Limb (tissue), 2 donors: ENCODE measurements at regions not wholly inside any gene's neighbourhood (a gene's known extent, or its start where the extent isn't known, plus 50 kb on each side); places are given as distances from the start of the nearest gene placed in this dataset.
"Not testable (repeated sequence)": the region's sequence is repeated elsewhere in the genome, so short reads cannot be mapped to it uniquely, and the experiment has no call there.

Experiments
- DNase-seq, 2 donors: peaks; one replicate each; pipeline ENCODE4 v3.0.0-alpha.2; 2016; ENCODE audit errors: extremely low spot score in 2 of 2

GRCh38 chr6:43891072-43891870 is 121.3 kb downstream of the VEGFA start:
- DNase-seq = no peak

- DNase-seq = no peak
Observed at GRCh38 chr6:43890197-43891062, 120.4 kb downstream of the VEGFA start.

- no peak for DNase-seq
Observed at GRCh38 chr6:43887906-43888683, 118.1 kb downstream of the VEGFA start.

DNA sequence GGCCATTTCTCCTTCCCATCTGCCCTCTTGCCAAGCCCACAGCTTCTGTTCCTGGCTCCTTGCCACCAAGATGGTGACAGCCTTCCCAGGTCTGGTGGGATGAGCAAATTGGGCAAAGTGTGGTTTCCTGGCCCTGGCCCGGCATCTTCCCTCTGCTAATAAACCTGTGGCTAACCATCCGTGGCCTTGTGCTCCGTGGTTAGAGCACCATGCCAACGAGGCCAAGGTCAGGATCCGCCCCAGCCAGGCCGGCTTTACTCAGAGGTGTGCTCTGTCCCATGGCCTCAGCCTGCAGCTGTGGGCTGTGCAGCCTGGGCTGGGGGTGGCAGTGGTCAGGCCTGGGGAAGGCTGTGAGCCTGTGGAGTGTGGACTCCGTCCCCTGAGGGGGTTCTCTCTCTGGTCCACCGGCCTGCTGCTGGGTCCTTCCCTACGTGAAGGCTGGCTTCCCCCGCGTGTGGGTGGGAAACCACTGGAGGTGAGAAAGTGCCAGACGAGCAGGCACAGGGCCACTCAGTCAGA is 117.4 kb downstream of the VEGFA start:
- no peak for DNase-seq

GRCh38 chr6:43886717-43887339 is 116.8 kb downstream of the VEGFA start:
- DNase-seq = no peak

DNA sequence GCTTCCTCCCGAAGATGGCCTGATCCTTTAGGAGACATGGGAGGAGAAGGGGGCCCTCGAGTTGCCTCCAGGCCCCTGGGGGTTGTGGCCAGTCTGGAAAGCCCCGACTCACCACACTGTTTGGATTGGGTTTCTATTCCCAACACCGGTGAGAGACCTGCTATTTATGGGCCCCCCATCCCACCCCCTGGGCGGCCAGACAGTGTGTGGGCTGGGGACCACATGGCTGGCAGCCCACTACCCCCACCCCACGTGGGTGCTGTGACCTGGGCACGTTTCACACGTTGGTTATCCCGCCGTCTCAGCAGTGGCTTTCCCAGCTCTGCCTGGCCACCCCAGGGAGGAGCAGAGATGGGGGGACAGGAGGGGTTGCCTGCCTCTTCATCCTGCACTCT is 116.1 kb downstream of the VEGFA start:
- DNase-seq = no peak

- no peak for DNase-seq
Observed at GRCh38 chr6:43885399-43886066, 115.5 kb downstream of the VEGFA start.

- DNase-seq = no peak
Observed at GRCh38 chr6:43884652-43885022, 114.6 kb downstream of the VEGFA start.

- DNase-seq = peak in 1 of 2 donors; percentile 55
Observed at GRCh38 chr6:43883847-43884651, 114.0 kb downstream of the VEGFA start.

- not testable (repeated sequence) for DNase-seq
Observed at GRCh38 chr6:43882690-43883448, 112.9 kb downstream of the VEGFA start.

DNA sequence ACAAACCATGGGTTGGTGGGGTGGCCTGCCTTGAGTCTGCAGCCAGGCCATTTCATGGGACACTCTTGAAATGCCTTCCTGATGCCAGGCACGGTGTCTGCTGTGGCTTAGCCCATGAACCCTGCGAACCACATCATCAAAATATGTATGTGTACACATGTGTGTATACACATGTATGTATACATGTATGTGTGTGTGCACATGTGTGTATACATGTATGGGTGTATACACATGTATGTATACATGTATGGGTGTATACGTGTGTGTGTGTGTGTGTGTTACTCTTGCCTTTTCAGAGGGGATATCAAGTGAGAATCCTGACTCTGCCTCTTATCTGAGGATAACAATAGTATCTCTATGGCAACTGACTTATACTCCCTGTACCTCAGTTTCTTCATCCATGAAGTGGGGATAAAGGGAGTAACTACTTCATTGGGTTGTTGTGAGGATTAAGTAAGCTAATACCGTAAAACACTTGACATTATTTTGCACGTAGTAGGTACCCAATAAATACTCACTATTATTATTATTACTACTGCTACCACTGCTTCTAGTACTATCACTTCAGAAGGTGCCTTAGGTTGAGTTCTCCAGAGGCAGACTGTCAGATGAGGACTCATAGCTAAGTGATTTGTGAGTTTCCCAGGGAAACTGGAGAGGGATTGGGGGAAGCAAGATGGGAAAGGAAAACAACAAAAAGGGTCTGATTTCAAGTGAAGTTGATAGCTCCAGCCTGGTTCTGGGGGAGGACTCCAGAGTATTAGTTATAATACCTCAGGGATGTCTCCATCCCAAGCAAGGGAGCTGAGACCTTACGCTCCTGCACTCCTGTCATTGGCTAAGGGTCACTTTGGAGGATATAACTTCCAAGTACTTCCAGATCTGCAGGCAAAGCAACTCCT is 110.5 kb downstream of the VEGFA start:
- no peak for DNase-seq

DNA sequence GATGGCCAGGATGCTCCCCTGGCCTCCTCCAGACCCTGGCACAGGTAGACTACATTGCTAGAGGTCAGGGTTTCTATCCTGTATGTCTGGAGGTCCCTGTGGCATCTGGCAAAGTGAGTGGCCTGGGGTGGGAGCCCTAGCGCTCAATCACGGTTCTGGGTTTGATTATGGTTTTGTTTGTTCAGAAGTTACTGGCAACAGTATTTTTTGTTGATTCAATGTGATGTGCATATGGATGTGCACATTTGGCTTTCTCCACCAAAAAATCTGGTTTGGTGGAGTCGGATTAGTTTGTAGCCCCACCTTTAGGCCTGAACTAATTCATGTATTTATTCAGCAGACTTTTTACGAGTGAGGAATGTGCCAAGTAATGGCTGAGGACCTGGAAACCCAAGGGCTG is 109.7 kb downstream of the VEGFA start:
- DNase-seq = no peak

DNA sequence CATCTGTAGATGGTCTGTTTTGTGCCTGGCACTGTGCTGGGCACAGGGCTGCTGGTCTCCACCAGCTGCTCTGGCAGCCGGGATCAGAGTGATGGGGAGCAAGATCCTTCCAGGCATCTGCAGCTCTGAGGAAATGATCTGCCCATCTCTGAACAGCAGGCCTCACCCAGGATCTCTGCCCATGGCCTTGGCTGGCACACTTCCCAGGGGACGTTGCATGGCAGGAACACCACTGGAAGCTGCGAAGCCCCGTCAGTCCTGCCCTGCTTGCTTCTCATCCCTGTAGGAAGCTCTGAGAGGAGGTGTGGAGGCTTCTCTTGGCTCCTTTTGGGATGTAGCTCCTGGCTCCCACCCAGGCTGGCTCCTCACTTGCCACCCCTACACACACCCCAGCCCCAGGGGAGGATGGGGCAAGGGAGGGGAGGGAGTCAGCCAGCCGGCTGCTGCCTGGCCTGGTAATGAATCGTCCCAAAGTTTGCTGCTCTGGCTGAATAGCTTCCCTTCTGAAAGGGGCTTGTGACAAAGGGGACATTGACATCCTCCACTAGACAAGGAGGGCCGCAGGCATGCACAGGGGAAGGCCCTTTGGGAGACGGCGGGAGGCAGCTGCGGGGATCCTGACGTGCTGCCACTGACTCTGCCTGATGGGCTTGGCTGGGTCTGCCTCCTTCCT is 108.9 kb downstream of the VEGFA start:
- DNase-seq = peak in 1 of 2 donors; percentile 60

DNA sequence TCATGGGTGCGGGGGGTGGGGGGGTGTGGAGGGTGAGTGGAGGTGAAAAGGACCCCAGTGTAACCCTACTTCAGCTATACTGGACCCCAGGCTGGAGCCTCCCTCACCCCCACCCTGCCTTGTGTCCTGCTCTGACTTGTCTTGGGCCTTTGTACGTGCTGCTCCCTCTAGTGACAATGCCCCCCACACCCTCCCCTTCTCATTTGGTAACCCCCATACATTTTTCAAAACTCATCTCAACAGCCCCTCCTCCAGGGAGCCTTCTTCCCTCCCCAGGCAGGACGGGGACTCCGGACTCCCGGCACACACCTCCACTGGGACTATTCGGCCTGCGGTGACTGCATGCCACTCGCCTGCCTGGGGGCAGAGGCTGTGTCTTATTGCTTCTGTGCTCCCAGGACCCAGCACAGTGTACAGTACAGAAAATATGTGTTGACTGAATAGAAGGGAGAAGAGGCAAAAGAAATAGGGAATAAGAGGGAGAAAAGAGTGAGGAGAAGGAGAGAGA is 108.2 kb downstream of the VEGFA start:
- DNase-seq = no peak

DNA sequence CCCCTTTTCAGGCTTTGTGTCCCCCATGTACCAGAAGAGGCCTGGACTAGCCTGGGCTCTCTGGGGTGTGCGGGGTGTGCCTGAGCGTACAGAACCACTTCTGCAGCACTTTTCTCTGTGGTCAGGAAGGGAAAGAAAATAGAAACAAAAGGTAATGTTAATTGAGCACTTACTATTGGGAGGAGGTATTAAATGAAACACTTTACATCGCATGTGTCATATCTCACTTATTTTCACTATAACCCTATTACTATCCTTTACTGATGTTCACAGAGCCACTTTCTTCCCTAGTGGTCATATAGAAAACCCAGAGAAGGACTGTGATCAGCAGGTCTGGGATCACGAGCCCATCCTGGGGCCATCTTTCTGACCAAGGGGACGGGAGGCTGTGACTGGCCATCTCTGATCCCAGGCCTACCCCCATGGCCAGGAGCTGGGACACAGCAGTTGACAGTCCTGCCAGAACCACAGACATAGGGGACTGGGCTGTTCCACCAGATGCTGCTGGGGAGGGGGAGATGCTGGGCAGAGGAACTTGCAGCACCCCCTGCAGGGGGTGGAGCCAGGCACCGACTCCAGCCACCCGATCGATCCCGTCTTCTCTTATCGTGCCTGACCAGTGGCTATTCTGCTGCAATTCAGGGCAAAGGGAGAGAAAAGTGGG is 107.6 kb downstream of the VEGFA start:
- DNase-seq = no peak

- no peak for DNase-seq
Observed at GRCh38 chr6:43877036-43877435, 107.0 kb downstream of the VEGFA start.

DNA sequence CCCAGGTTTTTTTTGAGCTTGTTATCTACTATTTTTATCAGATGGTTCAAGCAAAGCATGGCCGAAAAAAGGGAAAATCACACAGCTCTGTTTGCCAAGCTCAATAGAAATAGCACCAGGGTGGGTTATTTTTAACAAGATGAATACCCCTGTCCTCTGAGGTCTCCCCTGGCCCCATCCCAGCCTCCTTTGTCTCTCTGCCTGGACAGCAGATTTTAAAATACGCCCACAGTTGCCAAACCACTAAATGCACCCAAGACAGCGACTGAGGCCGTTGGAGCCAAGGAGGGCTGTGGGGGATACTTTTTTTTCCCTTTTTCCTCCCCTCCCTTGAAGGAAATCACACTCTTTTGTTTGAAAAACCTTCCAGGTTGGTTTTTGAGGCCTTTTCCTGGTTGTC is 106.6 kb downstream of the VEGFA start:
- DNase-seq = no peak
